GM21390 (cell line): ENCODE measurements at regions not wholly inside any gene's neighbourhood (a gene's known extent, or its start where the extent isn't known, plus 50 kb on each side); places are given as distances from the start of the nearest gene placed in this dataset.
"Not testable (repeated sequence)": the region's sequence is repeated elsewhere in the genome, so short reads cannot be mapped to it uniquely, and the experiment has no call there.

Experiments
- ATAC-seq: cut with Tn5 transposase; IDR thresholded peaks from one replicate; pipeline ENCODE4 v1.9.1; 2021; ENCODE audit not compliant: unreplicated experiment

DNA sequence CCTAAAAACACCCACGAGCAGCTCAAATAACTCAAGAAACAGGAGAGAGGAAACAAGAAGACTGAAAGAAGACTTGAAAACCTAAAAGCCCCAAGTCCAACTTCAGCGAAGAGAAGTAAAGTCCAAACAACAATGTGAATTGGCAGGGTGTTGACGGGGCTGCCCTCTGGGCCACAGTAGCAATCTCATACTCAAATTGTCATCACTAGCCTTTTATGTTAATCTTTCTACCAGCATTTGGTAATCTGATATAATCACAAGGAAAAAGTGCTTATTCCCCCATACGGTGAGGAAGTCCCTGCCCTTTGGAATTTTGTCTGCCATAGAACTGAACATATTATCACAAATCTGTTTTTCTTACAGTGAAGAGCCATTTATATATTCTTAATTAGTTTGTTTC is 51.5 kb upstream of the IFNE start:
- no peak for ATAC-seq

DNA sequence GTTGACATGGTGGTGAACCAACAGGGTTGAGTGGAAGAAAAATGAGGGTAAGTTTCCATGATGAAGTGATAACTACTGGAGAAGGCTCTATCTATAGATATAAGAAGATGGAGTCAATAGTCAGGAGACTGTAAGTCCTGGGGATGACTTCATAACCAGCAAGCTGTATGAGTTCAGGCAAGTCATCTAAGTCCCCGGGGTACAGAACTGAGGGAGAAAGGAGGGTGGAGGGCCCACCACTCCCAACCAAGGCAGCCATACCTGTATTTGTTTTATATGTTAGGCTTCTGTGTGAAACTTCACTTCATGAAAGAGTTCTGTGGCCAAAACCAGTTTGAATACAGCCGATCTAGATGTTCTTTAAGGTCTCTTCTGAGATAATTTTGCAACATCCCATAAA is 53.3 kb upstream of the IFNE start:
- no peak for ATAC-seq

DNA sequence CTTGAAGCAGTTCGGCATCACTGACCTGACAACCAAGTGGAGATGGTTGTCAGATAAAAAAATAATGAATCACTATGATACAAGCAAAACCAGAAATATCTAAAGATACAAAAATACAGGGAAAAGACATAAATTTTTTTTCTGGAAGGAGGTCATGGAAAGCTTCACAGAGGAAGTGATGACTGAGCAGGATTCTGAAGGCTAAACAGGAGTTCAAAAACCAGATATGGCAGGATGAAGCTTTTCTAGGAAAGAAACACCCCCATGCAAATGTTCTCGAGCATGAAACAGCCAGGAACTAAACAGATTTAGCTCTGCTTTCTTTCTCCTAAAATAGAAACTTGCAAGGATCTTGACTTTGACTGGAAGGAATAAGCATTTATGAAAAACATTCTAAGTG is 60.7 kb upstream of the IFNE start:
- ATAC-seq, result no peak

DNA sequence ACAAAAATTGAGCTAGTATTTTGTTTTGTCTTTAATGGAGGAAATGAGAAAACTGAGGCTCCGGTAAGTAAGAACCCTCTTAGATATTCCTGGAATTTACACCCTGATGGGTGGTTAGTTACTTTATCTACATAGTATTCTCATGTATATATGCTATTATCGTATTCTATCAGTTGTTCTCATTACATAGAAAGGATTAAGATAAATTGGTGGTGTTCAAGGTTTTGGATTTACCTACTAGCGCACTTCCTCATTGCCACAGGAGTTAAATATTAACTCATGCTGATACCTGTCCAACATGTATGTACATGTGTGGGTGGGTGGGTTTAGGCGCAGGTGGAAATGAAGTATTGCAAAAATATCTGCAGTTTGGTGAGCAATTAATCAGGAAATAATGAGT is 61.1 kb upstream of the IFNE start:
- no peak for ATAC-seq

DNA sequence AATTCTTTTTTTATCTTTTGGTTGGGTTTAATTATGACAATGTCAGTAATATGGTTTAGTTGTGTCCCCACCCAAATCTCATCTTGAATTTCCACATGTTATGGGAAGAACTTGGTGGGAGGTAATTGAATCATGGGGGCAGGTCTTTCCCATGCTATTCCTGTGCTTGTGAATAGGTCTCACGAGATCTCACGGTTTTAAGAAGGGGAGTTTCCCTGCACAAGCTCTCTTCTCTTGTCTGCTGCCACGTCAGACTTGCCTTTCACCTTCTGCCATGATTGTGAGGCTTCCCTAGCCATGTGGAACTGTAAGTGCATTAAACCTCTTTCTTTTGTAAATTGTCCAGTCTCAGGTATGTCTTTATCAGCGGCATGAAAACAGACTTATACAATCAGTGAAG is 61.7 kb upstream of the IFNE start:
- ATAC-seq, result not testable (repeated sequence)

DNA sequence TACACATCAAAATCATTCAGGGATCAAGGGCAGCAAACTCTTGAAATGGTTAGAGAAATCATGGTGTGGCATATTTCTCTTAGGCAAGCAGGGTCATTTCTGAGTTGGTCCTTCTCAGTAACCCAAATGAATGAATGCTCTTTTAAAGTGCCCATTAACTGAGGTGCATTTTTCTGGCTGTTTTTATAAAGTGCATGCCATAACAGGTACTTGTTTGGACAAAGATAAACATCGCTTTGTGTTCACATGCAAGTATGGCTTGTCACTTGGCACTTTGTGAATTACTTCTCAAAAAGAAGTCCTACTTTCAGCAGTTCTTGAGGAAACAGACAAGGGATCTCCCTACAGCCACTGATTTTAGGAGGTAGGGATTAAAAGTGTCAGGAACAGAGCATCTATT is 64.8 kb upstream of the IFNE start:
- ATAC-seq, result no peak

DNA sequence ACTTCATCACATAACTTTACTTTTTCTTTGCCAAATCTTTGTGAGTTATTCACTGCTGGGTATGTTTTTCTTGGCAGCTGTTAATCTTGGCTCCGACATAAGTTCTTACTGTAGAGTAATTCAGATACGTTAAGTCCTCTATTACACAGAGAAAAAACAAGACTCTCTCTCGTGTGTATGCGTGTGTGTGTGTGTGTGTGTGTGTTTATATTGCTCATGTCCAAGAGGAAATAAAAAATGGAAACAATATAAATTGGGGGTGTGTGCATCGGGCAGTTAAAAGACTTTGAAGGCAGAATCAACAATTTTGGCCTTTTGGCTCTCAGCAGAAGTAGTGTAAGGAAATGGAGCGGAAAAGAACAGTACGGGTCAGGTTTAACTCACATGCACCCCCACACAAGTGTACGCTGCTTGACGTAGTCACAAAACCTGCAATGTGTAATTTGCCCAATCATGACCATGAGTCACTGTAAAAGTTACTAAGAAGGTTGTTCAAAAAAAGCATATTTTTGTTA is 67.2 kb upstream of the IFNE start:
- ATAC-seq, result no peak

DNA sequence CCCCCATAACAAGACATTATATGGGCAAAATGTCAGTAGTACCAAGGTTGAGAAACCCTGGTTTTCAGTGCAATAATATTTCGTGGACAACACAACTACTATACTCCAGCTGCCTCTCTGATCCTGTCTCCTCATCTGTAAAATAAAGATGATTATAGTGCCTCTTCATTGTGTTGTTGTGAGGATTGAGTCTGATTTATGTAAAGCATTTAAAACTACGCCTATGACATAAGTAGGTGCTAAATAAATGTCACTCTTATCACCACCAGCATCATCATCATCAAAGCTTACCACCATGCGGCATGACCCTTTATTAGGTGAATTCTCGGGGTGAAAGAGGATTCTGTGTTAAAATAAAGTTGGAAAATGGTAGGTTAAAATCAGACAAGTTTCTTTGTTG is 67.8 kb upstream of the IFNE start:
- ATAC-seq, result no peak

DNA sequence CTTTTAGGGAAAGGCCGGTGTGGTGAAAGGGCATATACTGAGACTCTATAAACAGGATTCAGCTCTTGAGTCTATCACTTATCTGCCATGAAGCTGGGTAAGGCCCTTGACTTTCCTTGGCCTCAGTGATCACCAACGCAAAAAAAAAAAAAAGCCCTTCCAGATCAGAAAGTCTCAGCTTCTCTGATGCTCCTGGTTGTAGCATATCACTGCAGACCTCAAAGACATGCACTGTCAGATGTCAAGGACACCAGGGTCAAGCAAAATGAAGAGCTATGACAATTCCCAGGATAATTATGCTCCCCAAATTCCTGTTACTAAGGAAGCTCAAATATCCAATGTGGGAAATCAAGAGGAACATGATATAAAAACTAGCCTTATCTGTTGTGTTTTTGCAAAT is 68.3 kb upstream of the IFNE start:
- ATAC-seq, result no peak

DNA sequence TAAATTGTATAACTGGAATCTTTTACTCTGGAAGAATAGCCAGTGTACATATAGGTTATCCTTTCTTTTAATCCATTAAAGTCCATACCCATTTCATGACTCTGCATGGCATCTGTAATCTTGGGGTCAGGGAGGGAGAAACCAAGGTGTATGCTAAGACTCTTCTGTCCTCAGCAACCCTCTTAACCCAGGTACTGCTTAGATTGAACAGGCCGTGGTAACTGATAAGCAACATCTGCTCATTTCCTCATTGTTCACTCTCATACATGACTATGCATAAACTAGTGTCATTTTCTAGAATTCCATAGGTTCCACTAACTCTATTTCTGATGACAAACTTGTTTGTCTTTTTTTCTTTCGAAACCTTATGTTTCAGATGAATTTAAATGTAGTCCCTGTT is 69.3 kb upstream of the IFNE start:
- no peak for ATAC-seq

DNA sequence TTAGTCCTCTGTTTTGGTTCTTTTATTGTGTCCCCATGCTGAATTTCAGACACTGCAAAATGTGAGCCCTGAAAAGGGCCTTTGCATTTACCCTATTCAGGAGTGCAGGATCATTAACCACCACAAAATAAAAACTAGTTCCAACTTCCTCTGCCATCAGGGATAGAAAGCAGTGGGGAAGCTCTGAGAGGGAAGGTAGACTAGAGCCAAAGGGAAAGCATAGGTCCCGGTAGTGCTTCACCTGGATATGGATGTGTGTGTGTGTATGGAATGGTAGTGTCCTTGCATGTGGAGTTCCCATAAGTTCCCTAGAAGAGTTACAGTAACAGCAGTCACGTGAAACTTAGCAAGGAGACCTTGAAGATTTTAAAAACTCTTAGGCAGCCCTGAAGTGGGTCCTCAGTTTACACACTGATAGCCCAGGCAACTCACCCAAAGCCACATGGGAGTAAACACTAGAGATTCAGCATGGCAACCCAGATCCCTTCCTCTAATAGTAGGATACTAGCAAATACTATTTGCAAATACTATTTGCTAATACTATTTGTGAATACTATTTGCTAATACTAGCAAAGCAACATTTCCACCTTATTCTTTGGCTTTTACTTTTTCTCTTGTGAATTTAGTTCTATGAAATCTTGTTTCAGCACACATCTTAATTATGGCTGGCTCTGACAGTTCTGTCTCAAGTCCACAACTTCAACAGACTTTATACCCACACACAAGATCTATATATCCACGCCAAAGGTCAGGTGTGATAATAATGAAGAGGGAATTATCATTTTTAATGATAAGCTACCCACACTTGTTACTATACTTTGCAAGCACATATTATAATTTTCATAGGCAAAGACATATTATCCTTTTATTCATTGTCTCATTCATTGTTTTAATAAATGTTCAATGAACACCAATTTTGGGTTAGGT is 70.4 kb upstream of the IFNE start:
- no peak for ATAC-seq

DNA sequence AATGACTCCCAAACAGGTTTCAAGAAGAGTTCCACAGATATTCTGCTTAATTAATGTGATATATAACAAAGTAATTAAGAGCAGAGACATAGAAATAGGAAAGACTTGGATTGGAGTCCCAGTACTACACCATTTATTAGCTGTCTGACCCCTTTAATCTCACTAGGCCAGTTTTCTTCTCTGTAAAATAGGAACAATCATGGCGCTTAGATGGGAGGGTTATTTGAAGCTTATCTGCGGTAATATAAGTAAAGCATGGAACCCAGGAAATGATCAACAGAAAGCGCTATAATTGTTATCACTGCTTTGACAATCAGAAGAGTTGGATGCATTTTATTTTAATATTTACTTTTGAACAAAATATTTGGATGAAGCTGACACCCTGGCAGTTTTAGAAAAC is 71.3 kb upstream of the IFNE start:
- ATAC-seq, result no peak

DNA sequence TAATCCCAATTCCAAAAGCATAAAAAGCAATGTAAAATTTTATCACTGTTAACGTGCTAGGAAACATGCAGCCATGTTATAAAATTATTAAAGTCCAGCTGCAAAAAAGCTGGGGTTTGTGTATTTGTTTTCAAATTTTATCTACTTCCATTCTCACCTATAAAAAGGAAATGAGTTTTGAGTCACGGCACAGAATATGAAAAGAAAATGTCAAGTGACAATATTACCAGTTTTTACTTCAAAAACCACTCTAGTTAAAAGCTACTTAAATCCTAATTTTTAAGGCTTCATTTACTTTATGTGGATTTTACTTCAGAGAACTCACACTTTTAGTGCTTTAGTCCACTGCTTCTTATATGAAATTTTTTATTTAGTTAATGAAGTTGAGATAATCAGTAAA is 72.7 kb upstream of the IFNE start:
- no peak for ATAC-seq

DNA sequence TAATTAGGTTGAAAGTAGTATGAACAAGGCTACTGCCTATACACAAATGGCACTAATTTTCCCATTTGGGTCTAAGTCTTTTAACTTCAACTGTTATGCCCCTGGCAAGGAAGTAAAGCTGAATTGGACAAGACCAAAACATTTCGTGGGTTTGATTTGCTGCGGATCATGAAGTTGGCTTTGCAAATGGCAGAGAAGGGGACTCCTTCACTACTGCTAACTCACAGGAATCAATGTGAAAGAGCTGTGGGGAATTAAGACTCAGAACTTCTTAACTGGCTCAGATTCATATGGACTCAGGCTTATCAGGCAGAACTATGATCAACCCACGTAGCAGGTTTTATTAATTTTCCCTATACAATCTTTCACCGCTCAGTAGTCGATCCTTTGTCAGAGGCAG is 73.8 kb upstream of the IFNE start:
- ATAC-seq, result no peak

DNA sequence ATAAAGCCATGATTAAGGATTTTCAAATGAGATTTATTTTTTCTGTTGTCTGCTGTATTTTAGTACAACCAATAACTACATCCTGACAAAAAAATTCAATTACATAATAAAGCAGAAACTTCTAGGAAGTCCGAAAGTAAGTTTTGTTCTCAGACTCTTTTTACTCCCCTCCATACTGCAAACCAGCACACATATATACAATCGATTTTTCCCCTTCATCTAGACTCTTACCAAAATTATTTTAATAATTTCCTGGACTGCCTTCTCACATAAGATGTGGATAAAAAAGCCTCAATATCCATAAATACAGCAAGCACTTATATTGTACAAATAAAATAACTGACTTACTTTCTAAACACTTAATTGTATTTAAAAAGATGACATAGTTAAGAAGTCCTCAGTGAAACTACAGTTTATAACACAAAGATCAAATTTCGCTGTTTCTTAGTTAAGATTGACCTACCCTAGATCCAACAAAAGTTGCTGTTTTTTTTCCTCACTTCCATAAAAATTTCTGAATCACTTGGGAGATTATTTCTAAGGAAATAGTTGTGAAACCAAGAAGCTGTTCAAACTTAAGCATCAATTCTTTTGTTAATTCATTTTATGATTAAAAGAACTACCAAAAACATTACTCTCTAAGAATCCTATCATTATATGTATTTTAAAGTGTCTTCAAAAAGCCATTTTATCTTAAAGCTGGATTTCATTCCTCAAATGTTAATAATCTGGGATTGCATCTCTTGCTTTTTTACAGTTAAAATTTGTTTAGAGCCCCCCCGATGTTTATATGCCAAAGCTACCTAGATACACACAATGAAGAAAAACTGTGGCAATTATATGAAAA is 74.7 kb upstream of the IFNE start:
- no peak for ATAC-seq

DNA sequence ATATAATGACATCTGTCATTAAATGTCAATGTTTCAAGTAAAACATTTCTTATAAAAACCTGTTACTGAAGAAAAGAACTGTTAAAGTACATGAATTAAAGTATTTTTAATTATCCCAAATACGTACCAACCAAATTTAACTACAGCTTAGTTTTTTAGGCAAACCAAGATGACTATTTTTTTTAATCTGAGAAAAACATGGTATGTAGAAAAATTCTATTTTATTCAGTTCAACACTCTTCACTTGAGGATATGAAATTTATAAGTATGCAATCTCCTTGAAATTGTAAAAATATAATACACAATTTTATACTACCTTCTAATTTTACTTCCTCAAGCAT is 75.3 kb upstream of the IFNE start:
- no peak for ATAC-seq

DNA sequence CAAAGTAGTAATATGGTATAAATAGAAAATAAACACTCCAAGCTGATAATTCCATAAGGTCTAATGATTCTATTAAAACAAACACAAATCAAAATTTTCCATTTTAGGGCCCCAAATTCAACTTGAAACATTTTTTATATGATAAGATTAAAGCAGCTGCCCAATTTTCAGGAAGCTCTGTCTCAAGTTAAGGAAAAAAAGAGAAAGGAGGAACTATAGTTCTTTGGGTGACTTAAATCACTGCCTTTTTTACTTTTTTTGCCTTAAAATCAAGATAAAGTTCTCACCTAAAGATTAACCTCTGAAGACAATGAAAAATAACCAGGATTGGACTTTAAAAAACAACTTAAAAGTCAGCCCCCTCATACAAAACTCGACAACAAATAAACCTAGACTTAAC is 76.0 kb upstream of the IFNE start:
- no peak for ATAC-seq

DNA sequence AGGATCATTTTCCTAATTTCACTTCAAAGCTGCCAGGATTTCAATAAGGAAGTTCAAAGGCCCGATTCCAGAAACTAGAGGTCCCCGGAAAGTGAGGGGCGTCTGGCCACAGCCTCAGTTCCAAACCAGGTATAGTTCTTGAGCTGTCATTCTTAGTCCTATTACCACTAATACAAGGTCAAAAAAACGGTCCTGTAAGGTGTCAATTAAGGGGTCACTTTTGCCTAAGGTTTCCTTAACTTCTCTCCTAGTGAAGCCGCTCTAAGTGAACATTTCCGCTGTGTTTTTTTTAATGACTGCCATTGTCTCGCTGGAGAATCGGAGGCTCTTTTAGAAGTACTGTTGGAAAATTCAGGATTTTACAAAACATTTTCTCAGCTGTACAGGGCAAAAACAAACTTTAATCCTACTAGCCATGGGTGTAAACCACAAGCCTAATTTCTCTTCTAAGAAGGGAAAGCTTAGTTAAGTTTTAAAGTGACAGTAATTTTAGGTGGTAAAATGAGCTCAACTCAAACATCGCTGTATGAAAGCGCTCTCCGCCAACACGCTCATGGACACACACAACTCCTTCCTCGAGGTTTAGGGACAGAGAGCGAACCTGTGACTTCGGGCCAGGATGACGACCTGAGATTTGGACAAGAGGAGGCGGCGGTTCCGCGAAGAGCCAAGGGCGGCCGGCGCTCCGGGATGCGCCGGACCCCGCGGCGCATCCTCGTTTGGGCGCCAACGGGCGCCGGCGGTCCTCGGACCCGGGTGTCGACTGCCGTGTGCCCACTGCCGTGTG is 76.7 kb upstream of the IFNE start:
- peak; percentile 35 for ATAC-seq

DNA sequence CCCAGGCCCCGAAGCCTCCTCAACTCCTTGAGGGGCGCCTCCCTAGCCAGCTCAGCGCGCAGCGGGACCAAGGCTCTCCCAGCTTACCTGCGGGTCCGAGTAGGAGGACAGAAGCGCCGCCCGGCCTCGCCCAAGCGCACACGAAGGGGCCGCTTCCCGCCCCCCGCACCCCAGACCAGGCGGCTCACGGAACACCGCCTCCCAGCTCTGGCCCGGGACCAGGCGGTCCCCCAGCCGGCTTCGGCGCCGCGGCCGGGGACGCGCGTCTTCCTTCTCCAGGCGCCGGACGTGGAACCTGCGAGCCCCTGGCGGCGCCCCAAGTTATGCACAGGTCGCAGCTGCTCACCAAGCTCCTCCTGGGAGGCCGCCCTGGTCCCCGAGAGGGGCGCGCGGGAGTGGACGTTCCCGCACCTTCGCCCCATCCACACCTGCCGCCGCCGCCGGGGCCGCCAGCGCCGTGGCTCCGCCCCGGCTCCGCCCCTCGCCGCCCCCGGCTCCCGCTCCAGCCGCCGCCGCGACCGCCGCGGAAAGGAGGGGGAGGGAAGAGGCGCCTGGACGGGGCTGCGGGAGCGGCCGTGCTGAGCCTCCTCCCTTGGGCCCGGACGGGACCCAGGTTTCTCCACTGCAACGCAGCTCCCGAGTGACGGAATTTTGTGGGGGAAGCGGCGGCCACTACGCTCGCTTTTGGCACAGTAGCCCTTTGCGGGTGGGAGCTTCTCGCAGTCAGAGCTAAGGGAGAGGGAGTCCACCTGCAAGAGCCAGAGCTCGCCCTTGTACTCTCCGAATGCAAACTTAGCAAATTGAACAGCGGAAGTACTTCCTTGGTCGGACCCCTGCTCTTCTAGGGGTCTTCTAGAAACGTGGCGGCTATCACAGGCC is 77.5 kb upstream of the IFNE start:
- ATAC-seq, result peak; percentile 58

DNA sequence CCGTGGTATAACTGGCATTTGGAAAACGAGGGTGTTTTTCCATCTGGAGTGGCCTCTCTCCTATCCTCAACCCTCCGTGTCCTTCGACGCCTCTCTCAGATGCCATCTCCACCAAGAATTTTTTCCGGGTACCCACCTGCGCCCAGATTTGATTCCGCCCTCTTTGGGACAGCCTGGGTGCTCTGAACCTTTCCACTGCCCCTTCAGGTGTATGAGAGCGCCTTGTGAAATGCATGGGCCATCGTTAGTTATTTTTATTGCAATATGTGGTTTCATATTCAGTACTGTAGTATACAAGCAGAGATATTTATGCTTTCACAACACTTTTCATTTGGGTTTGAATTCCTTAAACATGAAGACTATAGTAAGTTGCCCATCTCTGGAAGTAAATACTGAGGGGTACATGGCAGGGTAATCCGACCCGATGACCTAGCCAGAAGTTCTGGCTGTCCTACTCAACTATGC is 78.2 kb upstream of the IFNE start:
- ATAC-seq, result no peak
